Right lobe of liver (tissue), 6 donors: ENCODE measurements at regions not wholly inside any gene's neighbourhood (a gene's known extent, or its start where the extent isn't known, plus 50 kb on each side); places are given as distances from the start of the nearest gene placed in this dataset.

Experiments used
- ATAC-seq, 4 donors: fragments of 200-7000 bp; cut with Tn5 transposase; one replicate each; pipeline ENCODE4 v1.9.1; 2020; ENCODE audit warnings: mild to moderate bottlenecking in 4 of 4, moderate library complexity in 4 of 4
- DNase-seq, 3 donors: peaks; one replicate each; pipeline ENCODE4 v3.0.0-alpha.2; 2020
- H3K27ac ChIP-seq, 3 donors: fragments of 200-600 bp; one replicate each; pipeline ENCODE4 v1.8.0; 2022
- H3K27me3 ChIP-seq, 2 donors: fragments of 200-600 bp; one replicate each; pipeline ENCODE4 v1.8.0; 2022
- H3K36me3 ChIP-seq, 4 donors: fragments of 200-600 bp; sonication (generic) in 1 of 4; one replicate each; pipeline versions ENCODE4 v1.5.1 to v1.8.0; 2017 to 2022; ENCODE audit warnings: control low read depth in 1 of 4
- H3K4me1 ChIP-seq, 4 donors: fragments of 200-600 bp; sonication (generic) in 1 of 4; one replicate each; pipeline versions ENCODE4 v1.5.1 to v1.8.0; 2017 to 2022; ENCODE audit warnings: control low read depth in 1 of 4
- H3K4me3 ChIP-seq, 3 donors: fragments of 200-600 bp; one replicate each; pipeline ENCODE4 v1.8.0; 2022
- H3K9me3 ChIP-seq, 4 donors: fragments of 200-600 bp; sonication (generic) in 1 of 4; one replicate each; pipeline versions ENCODE4 v1.5.1 to v1.8.0; 2017 to 2022; ENCODE audit warnings: control low read depth in 1 of 4
- CTCF ChIP-seq, 4 donors: fragments of 200-600 bp in 3 of 4; fragments of 450-650 bp in 1 of 4; IDR thresholded peaks; one replicate each; pipeline versions ENCODE4 v1.5.1 to v1.8.0; 2016 to 2022; ENCODE audit warnings: antibody characterized with exemption in 4 of 4, mild to moderate bottlenecking in 2 of 4
- POLR2A ChIP-seq: fragments of 450-650 bp; IDR thresholded peaks from one replicate; pipeline ENCODE4 v1.6.1; 2017; ENCODE audit warnings: antibody characterized with exemption, mild to moderate bottlenecking
- WGBS: methylation state at CpG from one replicate; pipeline ENCODE4 v1.1.6; 2018; ENCODE audit warnings: low coverage, low lambda C conversion rate; ENCODE audit not compliant: insufficient coverage; ENCODE audit errors: missing lambda C conversion rate; 5-methylcytosine and 5-hydroxymethylcytosine counted together
- intact Hi-C, 2 donors: fragments of 100-400 bp; cut with DNase I; formaldehyde crosslinking; loops; one replicate each; pipeline versions ENCODE4 v1.11.2 to v1.14.1; 2022
- donor health status: DM: no; HTN: yes; CAD: no.
- donor health status: DM: no; HTN: no; CAD: no.
- donor health status: DM: no; HTN: no; CAD: no.
- donor health status: DM: no; HTN: yes; CAD: no.
- donor health status: DM: no; HTN: yes; CAD: no.

GRCh38 chr6:27542485-27542884 lies 69.6 kb upstream of the ZNF184 start:
- H3K4me1 ChIP-seq, result no peaks in the 10 kb centered on the region
- no peak overlapping the region for H3K27ac ChIP-seq
- no peaks in the 10 kb centered on the region for H3K36me3 ChIP-seq
- H3K4me3 ChIP-seq, result no peak overlapping the region
- ATAC-seq, result no peak
- no peak for DNase-seq
- intact Hi-C loops, result no loop called here
- H3K9me3 ChIP-seq, result no peaks in the 10 kb centered on the region
- TF ChIP-seq POLR2A (no peak), CTCF (IDR thresholded peaks at IDR 0.05) (no peak)
- 75% methylated on average over 1 of the region's 2 CpGs for WGBS
- peaks cover 0 to 49% of the 10 kb centered on the region in 2 donors for H3K27me3 ChIP-seq

GRCh38 chr6:27541933-27542297 lies 69.0 kb upstream of the ZNF184 start:
- peaks cover 0 to 43% of the 10 kb centered on the region in 2 donors for H3K27me3 ChIP-seq
- no peak overlapping the region for H3K27ac ChIP-seq
- TF ChIP-seq CTCF (IDR thresholded peaks at IDR 0.05), result no peak
- no peaks in the 10 kb centered on the region for H3K36me3 ChIP-seq
- H3K4me3 ChIP-seq, result no peak overlapping the region
- intact Hi-C loops, result no loop called here
- no peaks in the 10 kb centered on the region for H3K4me1 ChIP-seq
- 21% methylated on average over 5 of the region's 5 CpGs for WGBS
- DNase-seq (no peak), ATAC-seq (no peak)
- no peaks in the 10 kb centered on the region for H3K9me3 ChIP-seq

GRCh38 chr6:27541212-27541932 lies 68.5 kb upstream of the ZNF184 start:
- no peak for TF ChIP-seq CTCF (IDR thresholded peaks at IDR 0.05)
- no peak for TF ChIP-seq POLR2A
- H3K27me3 ChIP-seq, result peaks cover 0 to 39% of the 10 kb centered on the region in 2 donors

DNA sequence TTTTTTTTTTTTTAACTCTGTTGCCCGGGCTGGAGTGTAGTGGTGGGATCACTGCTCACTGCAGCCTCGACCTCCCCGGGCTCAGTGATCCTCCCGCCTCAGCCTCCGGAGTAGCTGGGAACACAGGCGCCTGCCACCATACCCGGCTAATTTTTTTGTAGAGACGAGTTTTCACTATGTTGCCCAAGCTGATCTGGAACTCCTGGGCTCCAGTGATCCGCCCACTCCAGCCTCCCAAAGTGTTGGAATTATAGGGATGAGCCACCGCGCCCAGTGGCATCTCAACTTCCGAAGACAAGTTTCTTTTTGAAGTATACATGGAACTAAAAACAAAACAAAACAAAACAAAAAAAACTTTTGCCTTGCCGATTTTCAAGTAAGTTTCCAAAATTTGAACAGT lies 66.6 kb upstream of the ZNF184 start:
- no peak overlapping the region for H3K4me3 ChIP-seq
- DNase-seq (no peak), ATAC-seq (no peak)
- H3K9me3 ChIP-seq, result no peaks in the 10 kb centered on the region
- 66% methylated on average over 13 of the region's 13 CpGs for WGBS
- peaks cover 0 to 22% of the 10 kb centered on the region in 2 donors for H3K27me3 ChIP-seq
- intact Hi-C loops, result no loop called here
- no peaks in the 10 kb centered on the region for H3K4me1 ChIP-seq
- no peak overlapping the region for H3K27ac ChIP-seq
- no peaks in the 10 kb centered on the region for H3K36me3 ChIP-seq
- TF ChIP-seq CTCF (IDR thresholded peaks at IDR 0.05) (no peak), POLR2A (no peak)

More at GRCh38 chr6:27541212-27541932, 68.5 kb upstream of the ZNF184 start:
- H3K4me1 ChIP-seq, result no peaks in the 10 kb centered on the region
- no peaks in the 10 kb centered on the region for H3K9me3 ChIP-seq
- H3K36me3 ChIP-seq, result no peaks in the 10 kb centered on the region
- H3K4me3 ChIP-seq, result no peak overlapping the region
- no peak overlapping the region for H3K27ac ChIP-seq
- WGBS, result 19% methylated on average over 15 of the region's 15 CpGs
- ATAC-seq, result no peak
- intact Hi-C loops, result no loop called here
- no peak for DNase-seq
